ENCODE measurements at regions not wholly inside any gene's neighbourhood (a gene's known extent, or its start where the extent isn't known, plus 50 kb on each side); places are given as distances from the start of the nearest gene placed in this dataset.

- TF ChIP-seq CTCF (IDR thresholded peaks at IDR 0.05) (no peak), EP300 (IDR thresholded peaks at IDR 0.05) (no peak), POLR2A (IDR thresholded peaks at IDR 0.05) (no peak)
These were observed 487.4 kb downstream of the NR2F2 start for GRCh38 chr15:96817900-96818299.

Data from ovary (tissue), 3 donors.